HepG2 (cell line): ENCODE measurements at regions not wholly inside any gene's neighbourhood (a gene's known extent, or its start where the extent isn't known, plus 50 kb on each side); places are given as distances from the start of the nearest gene placed in this dataset.

ENCODE experiments used
- BRCA1 ChIP-seq: sonication (generic); formaldehyde crosslinking; IDR thresholded peaks from 2 replicates; pipeline ENCODE4 v1.4.0; 2020; ENCODE audit warnings: missing genetic modification reagents
- CREB1 ChIP-seq, 2 experiments: fragments of 450-650 bp in 1 of 2; IDR thresholded peaks; 2 replicates each; pipeline ENCODE4 v1.6.1; 2016 to 2017; ENCODE audit warnings: control low read depth in 1 of 2, mild to moderate bottlenecking in 1 of 2, missing compliant biosample characterization in 1 of 2, missing genetic modification characterization in 1 of 2
- PHB2 ChIP-seq: fragments of 450-650 bp; IDR thresholded peaks from 2 replicates; pipeline ENCODE4 v1.6.1; 2018; ENCODE audit not compliant: partially characterized antibody
- YY1 ChIP-seq: IDR thresholded peaks from 2 replicates; pipeline ENCODE4 v1.6.1; 2011; ENCODE audit warnings: low read length, low read depth, moderate library complexity, mild to moderate bottlenecking; ENCODE audit not compliant: insufficient read depth, insufficient replicate concordance
- ZBTB7B ChIP-seq: sonication (generic); formaldehyde crosslinking; IDR thresholded peaks from 2 replicates; pipeline ENCODE4 v1.4.0; 2020; ENCODE audit warnings: missing genetic modification reagents
- ZNF232 ChIP-seq: sonication (generic); formaldehyde crosslinking; IDR thresholded peaks from 2 replicates; pipeline ENCODE4 v1.4.0; 2020; ENCODE audit warnings: missing genetic modification reagents, borderline replicate concordance
- ZNF724P ChIP-seq: sonication (generic); formaldehyde crosslinking; IDR thresholded peaks from 2 replicates; pipeline ENCODE4 v1.8.0; 2022; ENCODE audit warnings: missing genetic modification reagents, borderline replicate concordance

DNA sequence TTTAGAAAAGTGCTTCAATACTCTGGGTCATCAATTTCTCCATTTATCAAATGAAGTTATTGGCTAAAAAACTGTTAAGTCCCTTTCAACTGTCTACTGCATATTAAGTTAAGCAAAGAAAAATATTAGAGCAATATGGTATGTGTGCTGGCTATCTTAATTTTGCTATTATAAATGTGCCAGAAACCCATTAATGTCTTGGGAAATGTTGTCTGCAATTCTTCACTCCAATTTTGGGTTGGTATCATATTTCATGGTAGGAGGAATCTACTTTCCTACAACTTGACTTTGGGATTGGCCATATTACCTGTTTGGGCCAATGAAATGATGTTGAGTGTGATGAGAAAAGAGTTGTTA, 1063.9 kb downstream of the PLA2G4A start:
- TF ChIP-seq CREB1 (IDR thresholded peaks at IDR 0.05) (no peak), CREB1 (CRISPR knock-in tag; IDR thresholded peaks at IDR 0.05) (no peak), YY1 (no peak), BRCA1 (CRISPR knock-in tag) (no peak), PHB2 (no peak), ZBTB7B (CRISPR knock-in tag) (no peak), ZNF232 (CRISPR knock-in tag) (no peak), ZNF724P (CRISPR knock-in tag) (no peak)
